OCI-LY1 (cell line): ENCODE measurements at regions not wholly inside any gene's neighbourhood (a gene's known extent, or its start where the extent isn't known, plus 50 kb on each side); places are given as distances from the start of the nearest gene placed in this dataset.

Experiments used
- EZH2 ChIP-seq: fragments of 200-600 bp; sonication (generic), shearing (Covaris generic); IDR thresholded peaks from 2 replicates; pipeline ENCODE4 v1.8.0; 2017; ENCODE audit warnings: borderline replicate concordance, mixed run types, mild to moderate bottlenecking, antibody characterized with exemption, low read length, moderate library complexity, mixed read lengths
- TF ChIP-seq, protein P1 (sequence below): fragments of 200-600 bp; sonication (generic), shearing (Covaris generic); IDR thresholded peaks from 2 replicates; pipeline ENCODE4 v1.5.1; 2017; ENCODE audit warnings: mild to moderate bottlenecking, antibody characterized with exemption, low read length, moderate library complexity, mixed read lengths

DNA sequence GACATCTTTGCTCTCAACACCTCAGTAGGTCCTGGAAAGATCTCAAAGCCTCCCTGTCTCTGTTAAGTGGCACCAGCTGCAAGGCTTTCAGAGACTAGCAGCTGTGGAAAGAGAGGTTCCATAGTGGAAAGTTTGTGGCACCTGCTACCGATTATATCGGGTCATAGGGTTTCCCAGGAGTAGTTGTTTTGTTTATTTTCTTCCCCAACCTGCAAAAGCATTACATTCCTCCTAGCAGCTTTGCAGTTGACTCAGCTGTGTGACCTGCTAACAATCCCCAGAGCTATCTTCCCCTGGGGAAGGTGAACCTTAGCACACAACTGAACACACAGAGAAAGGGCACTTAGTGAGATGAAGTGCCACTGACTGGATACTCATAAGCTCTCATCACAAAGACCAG is 598.9 kb upstream of the GRM7 start:
- TF ChIP-seq, protein P1, sequence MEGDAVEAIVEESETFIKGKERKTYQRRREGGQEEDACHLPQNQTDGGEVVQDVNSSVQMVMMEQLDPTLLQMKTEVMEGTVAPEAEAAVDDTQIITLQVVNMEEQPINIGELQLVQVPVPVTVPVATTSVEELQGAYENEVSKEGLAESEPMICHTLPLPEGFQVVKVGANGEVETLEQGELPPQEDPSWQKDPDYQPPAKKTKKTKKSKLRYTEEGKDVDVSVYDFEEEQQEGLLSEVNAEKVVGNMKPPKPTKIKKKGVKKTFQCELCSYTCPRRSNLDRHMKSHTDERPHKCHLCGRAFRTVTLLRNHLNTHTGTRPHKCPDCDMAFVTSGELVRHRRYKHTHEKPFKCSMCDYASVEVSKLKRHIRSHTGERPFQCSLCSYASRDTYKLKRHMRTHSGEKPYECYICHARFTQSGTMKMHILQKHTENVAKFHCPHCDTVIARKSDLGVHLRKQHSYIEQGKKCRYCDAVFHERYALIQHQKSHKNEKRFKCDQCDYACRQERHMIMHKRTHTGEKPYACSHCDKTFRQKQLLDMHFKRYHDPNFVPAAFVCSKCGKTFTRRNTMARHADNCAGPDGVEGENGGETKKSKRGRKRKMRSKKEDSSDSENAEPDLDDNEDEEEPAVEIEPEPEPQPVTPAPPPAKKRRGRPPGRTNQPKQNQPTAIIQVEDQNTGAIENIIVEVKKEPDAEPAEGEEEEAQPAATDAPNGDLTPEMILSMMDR = no peak
- TF ChIP-seq EZH2 = no peak
